OCI-LY7 (cell line): ENCODE measurements at regions not wholly inside any gene's neighbourhood (a gene's known extent, or its start where the extent isn't known, plus 50 kb on each side); places are given as distances from the start of the nearest gene placed in this dataset.
A peak's percentile ranks its signal among the peaks of the same experiment; 100 is the strongest.

Source experiments
- BruUV-seq: library from RNA; stranded (reverse); fragments of 400-500 nt; replicated peaks from 2 replicates; lab custom pipeline; 2021; lab: Mats Ljungman, UMichigan
- CTCF ChIA-PET: fragments of 300-600 bp; sonication (Branson Sonifier 250); formaldehyde crosslinking; loops from one replicate; lab custom pipeline; 2022; ENCODE audit warnings: antibody characterized with exemption; ENCODE audit not compliant: unreplicated experiment; lab: Charles Lee
- POLR2A ChIA-PET: fragments of 300-600 bp; sonication (Branson Sonifier 250); formaldehyde crosslinking; loops from one replicate; lab custom pipeline; 2022; ENCODE audit warnings: antibody characterized with exemption; lab: Charles Lee
- DNase-seq: peaks from one replicate; pipeline ENCODE4 v3.0.0-alpha.2; 2015; ENCODE audit warnings: low spot score
- H2AFZ ChIP-seq: fragments of 200-600 bp; sonication (generic), shearing (Covaris generic); 2 replicates; pipeline ENCODE4 v1.6.1; 2014; ENCODE audit warnings: mild to moderate bottlenecking, antibody characterized with exemption, low read length, moderate library complexity
- H3K27ac ChIP-seq: fragments of 200-600 bp; sonication (generic); 2 replicates; pipeline ENCODE4 v1.5.1; 2014; ENCODE audit warnings: mixed run types, low read depth, mild to moderate bottlenecking, moderate library complexity, low read length, inconsistent platforms; ENCODE audit not compliant: poor library complexity, severe bottlenecking
- H3K36me3 ChIP-seq: fragments of 200-600 bp; sonication (generic); 2 replicates; pipeline ENCODE4 v1.6.1; 2014; ENCODE audit warnings: mild to moderate bottlenecking, antibody characterized with exemption, low read length, moderate library complexity, mixed read lengths; ENCODE audit not compliant: insufficient read depth
- H3K4me1 ChIP-seq: fragments of 200-600 bp; sonication (generic); 2 replicates; pipeline ENCODE4 v1.5.1; 2014; ENCODE audit warnings: mild to moderate bottlenecking, low read length; ENCODE audit not compliant: insufficient read depth, poor library complexity, severe bottlenecking
- H3K4me2 ChIP-seq: fragments of 200-600 bp; sonication (generic); 2 replicates; pipeline ENCODE4 v1.6.1; 2014; ENCODE audit warnings: mild to moderate bottlenecking, low read length
- H3K4me3 ChIP-seq: fragments of 200-600 bp; sonication (generic); 2 replicates; pipeline ENCODE4 v1.5.1; 2014; ENCODE audit warnings: mild to moderate bottlenecking, low read depth, low read length; ENCODE audit not compliant: poor library complexity, severe bottlenecking
- H3K79me2 ChIP-seq: fragments of 200-600 bp; sonication (generic); 2 replicates; pipeline ENCODE4 v1.6.1; 2016; ENCODE audit warnings: low read depth, mild to moderate bottlenecking, low read length, moderate library complexity, mixed read lengths; ENCODE audit not compliant: insufficient read depth
- H3K9me2 ChIP-seq: fragments of 200-600 bp; sonication (generic); 2 replicates; pipeline ENCODE4 v1.6.1; 2016; ENCODE audit warnings: mild to moderate bottlenecking, low read length, mixed read lengths; ENCODE audit not compliant: insufficient read depth
- H3K9me3 ChIP-seq: fragments of 200-600 bp; sonication (generic); 2 replicates; pipeline ENCODE4 v1.6.1; 2014; ENCODE audit warnings: mild to moderate bottlenecking, mixed run types, low read length, mixed read lengths
- H4K20me1 ChIP-seq: fragments of 200-600 bp; sonication (generic); 2 replicates; pipeline ENCODE4 v1.6.1; 2014; ENCODE audit warnings: mild to moderate bottlenecking, antibody characterized with exemption, low read length, moderate library complexity, mixed read lengths; ENCODE audit not compliant: insufficient read depth
- EZH2phosphoT487 ChIP-seq: fragments of 200-600 bp; sonication (generic); IDR thresholded peaks from 2 replicates; pipeline ENCODE4 v1.6.1; 2018; ENCODE audit warnings: low read depth, borderline replicate concordance, mild to moderate bottlenecking, mixed run types, antibody characterized with exemption, low read length, moderate library complexity, mixed read lengths
- intact Hi-C: fragments of 100-400 bp; cut with micrococcal nuclease; formaldehyde crosslinking; loops from one replicate; pipeline ENCODE4 v1.10.0; 2022; ENCODE audit not compliant: unreplicated experiment
- TF ChIP-seq, protein P1 (sequence below): fragments of 200-600 bp; sonication (generic); conservative IDR thresholded peaks from 2 replicates; pipeline ENCODE4 v1.5.1; 2014; ENCODE audit warnings: mild to moderate bottlenecking, antibody characterized with exemption, low read length, moderate library complexity, mixed read lengths

DNA sequence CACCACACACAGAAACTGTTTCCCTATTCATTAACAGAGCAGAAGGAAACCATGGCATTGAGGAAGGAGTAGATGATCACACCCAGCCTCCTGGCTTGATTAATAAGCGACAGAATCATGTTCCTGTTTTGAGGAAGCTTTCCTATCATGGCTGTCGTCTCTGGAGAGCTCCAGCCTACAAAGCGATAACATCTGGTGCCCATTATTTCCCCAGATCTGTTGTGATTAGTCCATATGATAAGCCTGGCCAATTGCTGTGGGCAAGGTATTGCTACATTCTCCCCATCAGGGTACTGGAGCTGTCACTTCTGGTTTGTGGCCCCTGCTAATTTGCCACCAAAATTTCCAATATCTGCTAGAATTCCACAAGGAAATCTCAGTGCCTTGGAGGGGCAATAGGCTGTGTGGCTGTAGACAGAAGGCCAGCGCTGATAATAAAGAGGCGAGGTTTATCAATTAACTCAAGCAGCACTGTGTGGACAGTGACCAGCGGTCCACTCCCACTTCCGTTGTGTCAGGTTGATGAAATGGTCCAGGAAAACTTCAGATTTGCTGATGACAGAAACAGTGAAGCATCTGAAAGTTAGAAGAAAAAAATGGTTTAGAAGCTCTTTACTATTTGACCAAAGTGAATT, 66.4 kb downstream of the OLIG3 start:
- Histone ChIP-seq H3K27ac (no peak overlapping the region), H3K9me2 (no peaks in the 10 kb centered on the region), H3K9me3 (0 out of 2 replicates have a peak, but pooled peaks cover under 1% of the 10 kb centered on the region), H3K4me3 (no peak overlapping the region), H3K4me2 (no peak overlapping the region), H4K20me1 (no peaks in the 10 kb centered on the region), H3K4me1 (peaks cover 85% of the 10 kb centered on the region), H2AFZ (no peak overlapping the region), H3K36me3 (no peaks in the 10 kb centered on the region), H3K79me2 (no peaks in the 10 kb centered on the region)
- POLR2A ChIA-PET: interaction anchor here (0.6 to 1.5 kb wide), 4 partner anchors 15 to 872 kb away, joined by 3 to 5 read pairs (median 4); no protein-coding TSS in a partner anchor
- no TSS peak for BruUV-seq
- CTCF ChIA-PET: interaction anchor here (0.6 kb wide), 1 partner anchor 1802 kb away, joined by 3 read pairs; no protein-coding TSS in a partner anchor
- no peak for DNase-seq
- TF ChIP-seq, protein P1, sequence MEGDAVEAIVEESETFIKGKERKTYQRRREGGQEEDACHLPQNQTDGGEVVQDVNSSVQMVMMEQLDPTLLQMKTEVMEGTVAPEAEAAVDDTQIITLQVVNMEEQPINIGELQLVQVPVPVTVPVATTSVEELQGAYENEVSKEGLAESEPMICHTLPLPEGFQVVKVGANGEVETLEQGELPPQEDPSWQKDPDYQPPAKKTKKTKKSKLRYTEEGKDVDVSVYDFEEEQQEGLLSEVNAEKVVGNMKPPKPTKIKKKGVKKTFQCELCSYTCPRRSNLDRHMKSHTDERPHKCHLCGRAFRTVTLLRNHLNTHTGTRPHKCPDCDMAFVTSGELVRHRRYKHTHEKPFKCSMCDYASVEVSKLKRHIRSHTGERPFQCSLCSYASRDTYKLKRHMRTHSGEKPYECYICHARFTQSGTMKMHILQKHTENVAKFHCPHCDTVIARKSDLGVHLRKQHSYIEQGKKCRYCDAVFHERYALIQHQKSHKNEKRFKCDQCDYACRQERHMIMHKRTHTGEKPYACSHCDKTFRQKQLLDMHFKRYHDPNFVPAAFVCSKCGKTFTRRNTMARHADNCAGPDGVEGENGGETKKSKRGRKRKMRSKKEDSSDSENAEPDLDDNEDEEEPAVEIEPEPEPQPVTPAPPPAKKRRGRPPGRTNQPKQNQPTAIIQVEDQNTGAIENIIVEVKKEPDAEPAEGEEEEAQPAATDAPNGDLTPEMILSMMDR: no peak
- TF ChIP-seq EZH2phosphoT487: no peak
- intact Hi-C loops: loop anchor here (10.0 kb wide), 1 partner anchor 333 kb away; no protein-coding TSS in a partner anchor

DNA sequence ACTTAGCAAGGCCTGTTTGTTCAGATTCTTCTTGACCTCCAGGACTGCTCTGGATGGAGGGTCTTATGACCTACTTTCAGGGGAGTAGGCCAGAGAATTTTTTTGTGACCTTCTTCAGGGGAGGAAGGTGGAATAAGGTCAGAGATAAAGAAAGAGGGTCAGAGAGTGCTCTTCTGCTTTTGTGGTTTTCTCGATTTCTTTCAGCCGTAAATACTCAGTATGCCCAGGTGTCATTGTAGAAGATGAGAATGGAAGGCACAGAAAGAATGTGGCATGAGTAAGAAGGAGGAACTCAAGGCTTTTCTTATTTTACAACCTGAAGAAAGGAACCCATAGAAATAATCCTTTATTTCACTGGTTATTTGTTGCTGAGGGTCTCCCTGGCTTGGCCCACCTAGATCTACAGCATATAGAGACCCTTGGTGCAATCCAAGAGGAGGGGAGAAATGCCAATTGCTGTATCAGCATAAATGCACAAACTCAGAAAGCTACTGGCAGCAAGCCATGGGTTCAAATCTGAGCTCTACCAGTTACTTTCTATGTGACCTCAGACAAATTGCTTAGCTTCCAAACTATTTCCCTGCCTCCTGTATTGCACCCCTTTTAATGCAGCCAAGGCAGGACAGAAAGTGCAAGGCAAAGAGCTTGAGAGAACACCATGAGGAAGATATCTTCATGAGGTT, 68.0 kb downstream of the OLIG3 start:
- Histone ChIP-seq H3K4me3 (peak overlapping the region; percentile 17), H3K4me2 (peak overlapping the region; percentile 68), H4K20me1 (no peaks in the 10 kb centered on the region), H3K4me1 (peaks cover 70% of the 10 kb centered on the region), H3K9me3 (peaks cover 10% of the 10 kb centered on the region; the same call in 1 of the 2 replicates), H3K79me2 (no peaks in the 10 kb centered on the region), H2AFZ (peak overlapping the region; percentile 83; the same call in 1 of the 2 replicates), H3K36me3 (no peaks in the 10 kb centered on the region; the same call in 1 of the 2 replicates), H3K27ac (peak overlapping the region; percentile 65), H3K9me2 (no peaks in the 10 kb centered on the region)
- intact Hi-C loops: loop anchor here (10.0 kb wide), 1 partner anchor 331 kb away; no protein-coding TSS in a partner anchor
- DNase-seq: peak; percentile 74
- CTCF ChIA-PET: no interaction called here
- TF ChIP-seq EZH2phosphoT487: no peak
- TF ChIP-seq, protein P1: no peak
- no TSS peak for BruUV-seq
- POLR2A ChIA-PET: interaction anchor here (0.7 to 1.5 kb wide), 3 partner anchors 11 to 681 kb away, joined by 3 to 4 read pairs (median 3); no protein-coding TSS in a partner anchor
